WERI-Rb-1 (cell line): ENCODE measurements at regions not wholly inside any gene's neighbourhood (a gene's known extent, or its start where the extent isn't known, plus 50 kb on each side); places are given as distances from the start of the nearest gene placed in this dataset.

Experiments
- DNase-seq: peaks from one replicate; pipeline ENCODE4 v3.0.0-alpha.2; 2020
- H3K27ac ChIP-seq: fragments of 250-450 bp; sonication (Bioruptor Pico); 2 replicates; pipeline ENCODE4 v1.5.1; 2020; ENCODE audit warnings: mild to moderate bottlenecking, moderate library complexity
- H3K27me3 ChIP-seq: fragments of 250-450 bp; sonication (Bioruptor Pico); 2 replicates; pipeline ENCODE4 v1.5.1; 2021; ENCODE audit warnings: mild to moderate bottlenecking, low read depth, moderate library complexity; ENCODE audit not compliant: insufficient read depth, severe bottlenecking
- H3K36me3 ChIP-seq: fragments of 250-450 bp; sonication (Bioruptor Pico); 2 replicates; pipeline ENCODE4 v1.5.1; 2020; ENCODE audit warnings: mild to moderate bottlenecking, moderate library complexity
- H3K4me3 ChIP-seq: 2 replicates; pipeline ENCODE4 v1.5.1; 2011; ENCODE audit warnings: low read depth, mild to moderate bottlenecking, control low read depth, low read length
- H3K9me3 ChIP-seq: fragments of 250-450 bp; sonication (Bioruptor Pico); 2 replicates; pipeline ENCODE4 v1.5.1; 2021; ENCODE audit warnings: mild to moderate bottlenecking, moderate library complexity; ENCODE audit not compliant: severe bottlenecking
- TF ChIP-seq, protein P1 (sequence below): IDR thresholded peaks from 2 replicates; pipeline ENCODE4 v1.5.1; 2011; ENCODE audit warnings: low read depth, mild to moderate bottlenecking, control low read depth, inconsistent platforms, low read length

DNA sequence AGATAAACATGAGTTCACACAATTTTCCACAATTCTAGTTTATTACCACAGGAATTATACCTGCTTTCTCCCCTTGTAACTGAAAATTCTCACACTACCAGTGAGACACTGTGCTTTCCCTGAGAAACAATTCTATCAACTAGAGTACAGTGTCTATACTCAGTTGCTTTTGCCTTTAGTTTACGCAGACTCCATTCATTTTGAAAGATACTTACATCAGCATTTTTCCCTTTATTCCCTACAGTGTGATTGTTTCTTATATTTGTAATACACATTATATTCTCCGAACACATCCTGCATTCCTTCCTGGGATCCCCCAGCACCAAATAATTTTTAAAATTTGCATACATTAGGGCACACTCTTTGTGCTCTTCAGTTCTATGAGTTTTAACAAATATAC is 1455.5 kb downstream of the SUCLG1 start:
- H3K36me3 ChIP-seq = no peaks in the 10 kb centered on the region
- H3K27me3 ChIP-seq = no peaks in the 10 kb centered on the region
- no peak for DNase-seq
- TF ChIP-seq, protein P1, sequence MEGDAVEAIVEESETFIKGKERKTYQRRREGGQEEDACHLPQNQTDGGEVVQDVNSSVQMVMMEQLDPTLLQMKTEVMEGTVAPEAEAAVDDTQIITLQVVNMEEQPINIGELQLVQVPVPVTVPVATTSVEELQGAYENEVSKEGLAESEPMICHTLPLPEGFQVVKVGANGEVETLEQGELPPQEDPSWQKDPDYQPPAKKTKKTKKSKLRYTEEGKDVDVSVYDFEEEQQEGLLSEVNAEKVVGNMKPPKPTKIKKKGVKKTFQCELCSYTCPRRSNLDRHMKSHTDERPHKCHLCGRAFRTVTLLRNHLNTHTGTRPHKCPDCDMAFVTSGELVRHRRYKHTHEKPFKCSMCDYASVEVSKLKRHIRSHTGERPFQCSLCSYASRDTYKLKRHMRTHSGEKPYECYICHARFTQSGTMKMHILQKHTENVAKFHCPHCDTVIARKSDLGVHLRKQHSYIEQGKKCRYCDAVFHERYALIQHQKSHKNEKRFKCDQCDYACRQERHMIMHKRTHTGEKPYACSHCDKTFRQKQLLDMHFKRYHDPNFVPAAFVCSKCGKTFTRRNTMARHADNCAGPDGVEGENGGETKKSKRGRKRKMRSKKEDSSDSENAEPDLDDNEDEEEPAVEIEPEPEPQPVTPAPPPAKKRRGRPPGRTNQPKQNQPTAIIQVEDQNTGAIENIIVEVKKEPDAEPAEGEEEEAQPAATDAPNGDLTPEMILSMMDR = no peak
- no peaks in the 10 kb centered on the region for H3K9me3 ChIP-seq
- no peak overlapping the region for H3K27ac ChIP-seq
- no peak overlapping the region for H3K4me3 ChIP-seq

DNA sequence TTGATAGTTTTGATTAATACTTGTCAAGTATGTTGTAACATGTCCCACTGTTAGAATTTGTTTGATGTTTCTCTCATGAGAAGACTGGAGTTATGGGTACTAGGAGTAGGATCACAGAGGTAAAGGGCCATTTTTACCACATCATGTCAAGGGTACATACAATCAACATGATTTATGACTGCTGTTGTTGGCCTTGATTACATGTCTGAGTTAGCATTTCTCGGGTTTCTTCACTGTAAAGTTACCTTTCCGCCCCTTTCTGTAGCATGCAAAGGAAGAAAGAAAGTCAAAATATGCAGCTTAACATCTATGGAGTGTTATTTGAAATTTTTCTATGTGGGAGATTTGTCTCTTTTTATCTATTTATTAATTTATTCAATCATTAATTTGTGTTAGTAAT is 1456.4 kb downstream of the SUCLG1 start:
- TF ChIP-seq, protein P1 = no peak
- H3K4me3 ChIP-seq = no peak overlapping the region
- H3K27me3 ChIP-seq = no peaks in the 10 kb centered on the region
- H3K9me3 ChIP-seq = no peaks in the 10 kb centered on the region
- no peak for DNase-seq
- H3K27ac ChIP-seq = no peak overlapping the region
- H3K36me3 ChIP-seq = no peaks in the 10 kb centered on the region

GRCh38 chr2:82998781-82999180 is 1460.3 kb downstream of the SUCLG1 start:
- Histone ChIP-seq H3K27ac (no peak overlapping the region), H3K36me3 (no peaks in the 10 kb centered on the region), H3K4me3 (no peak overlapping the region), H3K27me3 (no peaks in the 10 kb centered on the region), H3K9me3 (no peaks in the 10 kb centered on the region)
- no peak for DNase-seq
- TF ChIP-seq, protein P1 = no peak

- Histone ChIP-seq H3K27me3 (no peaks in the 10 kb centered on the region), H3K4me3 (no peak overlapping the region), H3K27ac (no peak overlapping the region), H3K36me3 (no peaks in the 10 kb centered on the region), H3K9me3 (no peaks in the 10 kb centered on the region)
- TF ChIP-seq, protein P1 = no peak
- DNase-seq = no peak
Observed at GRCh38 chr2:82996217-82996616, 1462.9 kb downstream of the SUCLG1 start.

DNA sequence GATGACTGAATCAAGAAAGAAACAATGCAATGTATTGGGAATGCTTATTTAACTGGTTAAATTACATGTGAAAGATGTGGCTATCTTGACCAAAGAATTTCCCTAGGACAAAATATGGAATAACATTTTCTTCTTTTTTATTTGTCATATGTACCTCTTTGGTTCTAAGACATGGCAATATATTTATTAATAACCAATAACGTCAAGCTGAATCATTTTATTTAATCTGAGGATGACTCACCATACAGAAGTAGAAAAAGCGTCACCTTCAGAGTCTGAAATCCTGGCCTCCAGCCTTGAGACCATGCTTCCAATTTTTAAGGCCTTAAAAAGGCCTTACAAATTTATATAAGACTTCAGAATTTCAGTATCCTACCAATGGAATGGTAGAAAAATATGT is 1464.9 kb downstream of the SUCLG1 start:
- DNase-seq = no peak
- no peak overlapping the region for H3K4me3 ChIP-seq
- H3K27ac ChIP-seq = no peak overlapping the region
- H3K27me3 ChIP-seq = no peaks in the 10 kb centered on the region
- no peaks in the 10 kb centered on the region for H3K36me3 ChIP-seq
- TF ChIP-seq, protein P1 = no peak
- H3K9me3 ChIP-seq = no peaks in the 10 kb centered on the region

GRCh38 chr2:82993609-82994008 is 1465.5 kb downstream of the SUCLG1 start:
- no peaks in the 10 kb centered on the region for H3K9me3 ChIP-seq
- no peak overlapping the region for H3K27ac ChIP-seq
- no peaks in the 10 kb centered on the region for H3K27me3 ChIP-seq
- H3K36me3 ChIP-seq = no peaks in the 10 kb centered on the region
- TF ChIP-seq, protein P1 = no peak
- H3K4me3 ChIP-seq = no peak overlapping the region
- DNase-seq = no peak
